Activated naive CD4-positive, alpha-beta T cell treated with anti-CD3 and anti-CD28 coated beads, Interleukin-2, amount 50 U/mL, for 24 hours (primary cell): ENCODE measurements at regions not wholly inside any gene's neighbourhood (a gene's known extent, or its start where the extent isn't known, plus 50 kb on each side); places are given as distances from the start of the nearest gene placed in this dataset.
"Not testable (repeated sequence)": the region's sequence is repeated elsewhere in the genome, so short reads cannot be mapped to it uniquely, and the experiment has no call there.

Experiments
- H3K27ac Mint-ChIP-seq: one replicate; pipeline ENCODE4 v1.8.0; 2021; ENCODE audit warnings: mild to moderate bottlenecking, mixed read lengths
- H3K27me3 Mint-ChIP-seq: one replicate; pipeline ENCODE4 v1.8.0; 2021; ENCODE audit warnings: mixed read lengths
- H3K36me3 Mint-ChIP-seq: one replicate; pipeline ENCODE4 v1.8.0; 2021; ENCODE audit warnings: mixed read lengths
- H3K4me1 Mint-ChIP-seq: one replicate; pipeline ENCODE4 v1.8.0; 2021; ENCODE audit warnings: mixed read lengths
- H3K4me3 Mint-ChIP-seq: one replicate; pipeline ENCODE4 v1.8.0; 2021; ENCODE audit warnings: mild to moderate bottlenecking, mixed read lengths
- H3K9me3 Mint-ChIP-seq: one replicate; pipeline ENCODE4 v1.8.0; 2021; ENCODE audit warnings: mixed read lengths

- Mint-ChIP-seq H3K27me3 (no peaks in the 10 kb centered on the region), H3K9me3 (no peaks in the 10 kb centered on the region), H3K4me1 (peaks cover 8% of the 10 kb centered on the region)
These were observed 406.9 kb upstream of the PRKCQ start for GRCh38 chr10:6986927-6987326.

GRCh38 chr10:6985644-6986043 is 405.6 kb upstream of the PRKCQ start:
- H3K9me3 Mint-ChIP-seq: no peaks in the 10 kb centered on the region
- no peak overlapping the region for H3K27ac Mint-ChIP-seq
- H3K27me3 Mint-ChIP-seq: peaks cover 1% of the 10 kb centered on the region
- H3K4me3 Mint-ChIP-seq: no peak overlapping the region
- H3K4me1 Mint-ChIP-seq: peaks cover 4% of the 10 kb centered on the region
- no peaks in the 10 kb centered on the region for H3K36me3 Mint-ChIP-seq

More at GRCh38 chr10:6986927-6987326, 406.9 kb upstream of the PRKCQ start:
- Mint-ChIP-seq H3K4me3 (no peak overlapping the region), H3K36me3 (no peaks in the 10 kb centered on the region), H3K27ac (no peak overlapping the region)

GRCh38 chr10:6984971-6985370 is 404.9 kb upstream of the PRKCQ start:
- Mint-ChIP-seq H3K36me3 (no peaks in the 10 kb centered on the region), H3K4me1 (no peaks in the 10 kb centered on the region)

GRCh38 chr10:6984016-6984415 is 403.9 kb upstream of the PRKCQ start:
- not testable (repeated sequence) for H3K4me1 Mint-ChIP-seq, H3K27ac Mint-ChIP-seq, H3K36me3 Mint-ChIP-seq, H3K27me3 Mint-ChIP-seq, H3K4me3 Mint-ChIP-seq, H3K9me3 Mint-ChIP-seq

More at GRCh38 chr10:6984971-6985370, 404.9 kb upstream of the PRKCQ start:
- no peak overlapping the region for H3K27ac Mint-ChIP-seq
- peaks cover 1% of the 10 kb centered on the region for H3K27me3 Mint-ChIP-seq
- H3K9me3 Mint-ChIP-seq: no peaks in the 10 kb centered on the region
- H3K4me3 Mint-ChIP-seq: no peak overlapping the region

GRCh38 chr10:6980353-6980752 is 400.3 kb upstream of the PRKCQ start:
- H3K27ac Mint-ChIP-seq: no peak overlapping the region
- H3K27me3 Mint-ChIP-seq: peaks cover 3% of the 10 kb centered on the region
- H3K36me3 Mint-ChIP-seq: no peaks in the 10 kb centered on the region
- no peaks in the 10 kb centered on the region for H3K9me3 Mint-ChIP-seq
- no peaks in the 10 kb centered on the region for H3K4me1 Mint-ChIP-seq
- H3K4me3 Mint-ChIP-seq: no peak overlapping the region

GRCh38 chr10:6979371-6979770 is 399.3 kb upstream of the PRKCQ start:
- Mint-ChIP-seq H3K9me3 (no peaks in the 10 kb centered on the region), H3K4me3 (no peak overlapping the region), H3K4me1 (peaks cover 7% of the 10 kb centered on the region), H3K27me3 (peaks cover 3% of the 10 kb centered on the region), H3K36me3 (no peaks in the 10 kb centered on the region), H3K27ac (no peak overlapping the region)

GRCh38 chr10:6978187-6978627 is 398.1 kb upstream of the PRKCQ start:
- Mint-ChIP-seq H3K36me3 (no peaks in the 10 kb centered on the region), H3K27me3 (peaks cover 3% of the 10 kb centered on the region), H3K27ac (no peak overlapping the region), H3K4me1 (peaks cover 14% of the 10 kb centered on the region), H3K9me3 (no peaks in the 10 kb centered on the region), H3K4me3 (no peak overlapping the region)

- H3K9me3 Mint-ChIP-seq: no peaks in the 10 kb centered on the region
- H3K27ac Mint-ChIP-seq: no peak overlapping the region
- H3K4me1 Mint-ChIP-seq: peaks cover 14% of the 10 kb centered on the region
- H3K27me3 Mint-ChIP-seq: peaks cover 3% of the 10 kb centered on the region
- no peak overlapping the region for H3K4me3 Mint-ChIP-seq
- H3K36me3 Mint-ChIP-seq: no peaks in the 10 kb centered on the region
These were observed 397.5 kb upstream of the PRKCQ start for GRCh38 chr10:6977398-6978186.

- no peaks in the 10 kb centered on the region for H3K36me3 Mint-ChIP-seq
- peaks cover 5% of the 10 kb centered on the region for H3K27me3 Mint-ChIP-seq
- H3K27ac Mint-ChIP-seq: no peak overlapping the region
- H3K4me3 Mint-ChIP-seq: no peak overlapping the region
- H3K4me1 Mint-ChIP-seq: peaks cover 14% of the 10 kb centered on the region
- H3K9me3 Mint-ChIP-seq: no peaks in the 10 kb centered on the region
These were observed 393.8 kb upstream of the PRKCQ start for GRCh38 chr10:6973899-6974298.

GRCh38 chr10:6972226-6972625 is 392.1 kb upstream of the PRKCQ start:
- no peaks in the 10 kb centered on the region for H3K9me3 Mint-ChIP-seq
- H3K36me3 Mint-ChIP-seq: no peaks in the 10 kb centered on the region
- no peak overlapping the region for H3K27ac Mint-ChIP-seq
- peaks cover 3% of the 10 kb centered on the region for H3K27me3 Mint-ChIP-seq
- peaks cover 14% of the 10 kb centered on the region for H3K4me1 Mint-ChIP-seq
- H3K4me3 Mint-ChIP-seq: no peak overlapping the region

GRCh38 chr10:6969659-6970058 is 389.6 kb upstream of the PRKCQ start:
- Mint-ChIP-seq H3K4me3 (no peak overlapping the region), H3K36me3 (no peaks in the 10 kb centered on the region), H3K27me3 (peaks cover 3% of the 10 kb centered on the region), H3K27ac (no peak overlapping the region), H3K9me3 (no peaks in the 10 kb centered on the region), H3K4me1 (peaks cover 11% of the 10 kb centered on the region)

GRCh38 chr10:6964543-6964942 is 384.5 kb upstream of the PRKCQ start:
- H3K36me3 Mint-ChIP-seq: no peaks in the 10 kb centered on the region
- no peak overlapping the region for H3K4me3 Mint-ChIP-seq
- no peaks in the 10 kb centered on the region for H3K4me1 Mint-ChIP-seq
- no peaks in the 10 kb centered on the region for H3K9me3 Mint-ChIP-seq
- no peaks in the 10 kb centered on the region for H3K27me3 Mint-ChIP-seq
- H3K27ac Mint-ChIP-seq: no peak overlapping the region

GRCh38 chr10:6962576-6962975 is 382.5 kb upstream of the PRKCQ start:
- Mint-ChIP-seq H3K4me1 (peaks cover 16% of the 10 kb centered on the region), H3K9me3 (no peaks in the 10 kb centered on the region), H3K27me3 (no peaks in the 10 kb centered on the region), H3K4me3 (no peak overlapping the region), H3K27ac (no peak overlapping the region), H3K36me3 (no peaks in the 10 kb centered on the region)

- no peak overlapping the region for H3K27ac Mint-ChIP-seq
- H3K4me3 Mint-ChIP-seq: no peak overlapping the region
- H3K4me1 Mint-ChIP-seq: peaks cover 16% of the 10 kb centered on the region
- no peaks in the 10 kb centered on the region for H3K36me3 Mint-ChIP-seq
- no peaks in the 10 kb centered on the region for H3K27me3 Mint-ChIP-seq
- H3K9me3 Mint-ChIP-seq: no peaks in the 10 kb centered on the region
These were observed 378.6 kb upstream of the PRKCQ start for GRCh38 chr10:6958711-6959110.

- H3K27me3 Mint-ChIP-seq: no peaks in the 10 kb centered on the region
- no peaks in the 10 kb centered on the region for H3K36me3 Mint-ChIP-seq
- H3K9me3 Mint-ChIP-seq: no peaks in the 10 kb centered on the region
- no peak overlapping the region for H3K4me3 Mint-ChIP-seq
- peak overlapping the region; percentile 38 for H3K27ac Mint-ChIP-seq
- H3K4me1 Mint-ChIP-seq: peaks cover 16% of the 10 kb centered on the region
These were observed 378.2 kb upstream of the PRKCQ start for GRCh38 chr10:6958254-6958653.

- Mint-ChIP-seq H3K9me3 (no peaks in the 10 kb centered on the region), H3K4me1 (peaks cover 16% of the 10 kb centered on the region), H3K4me3 (no peak overlapping the region), H3K36me3 (no peaks in the 10 kb centered on the region), H3K27ac (no peak overlapping the region), H3K27me3 (no peaks in the 10 kb centered on the region)
These were observed 377.8 kb upstream of the PRKCQ start for GRCh38 chr10:6957851-6958250.

- no peaks in the 10 kb centered on the region for H3K27me3 Mint-ChIP-seq
- no peak overlapping the region for H3K27ac Mint-ChIP-seq
- H3K4me1 Mint-ChIP-seq: peaks cover 16% of the 10 kb centered on the region
- no peaks in the 10 kb centered on the region for H3K36me3 Mint-ChIP-seq
- no peak overlapping the region for H3K4me3 Mint-ChIP-seq
- no peaks in the 10 kb centered on the region for H3K9me3 Mint-ChIP-seq
These were observed 376.5 kb upstream of the PRKCQ start for GRCh38 chr10:6956562-6956961.
